GM18868 (cell line): ENCODE measurements at regions not wholly inside any gene's neighbourhood (a gene's known extent, or its start where the extent isn't known, plus 50 kb on each side); places are given as distances from the start of the nearest gene placed in this dataset.

Experiments used
- ATAC-seq: cut with Tn5 transposase; IDR thresholded peaks from one replicate; pipeline ENCODE4 v1.9.1; 2021; ENCODE audit warnings: mild to moderate bottlenecking, moderate library complexity; ENCODE audit not compliant: unreplicated experiment

GRCh38 chr13:105658431-105658830 lies 877.0 kb downstream of the EFNB2 start:
- ATAC-seq = no peak

GRCh38 chr13:105655046-105655445 lies 880.4 kb downstream of the EFNB2 start:
- no peak for ATAC-seq

- ATAC-seq = no peak
These were observed 891.5 kb downstream of the EFNB2 start for GRCh38 chr13:105643966-105644365.

DNA sequence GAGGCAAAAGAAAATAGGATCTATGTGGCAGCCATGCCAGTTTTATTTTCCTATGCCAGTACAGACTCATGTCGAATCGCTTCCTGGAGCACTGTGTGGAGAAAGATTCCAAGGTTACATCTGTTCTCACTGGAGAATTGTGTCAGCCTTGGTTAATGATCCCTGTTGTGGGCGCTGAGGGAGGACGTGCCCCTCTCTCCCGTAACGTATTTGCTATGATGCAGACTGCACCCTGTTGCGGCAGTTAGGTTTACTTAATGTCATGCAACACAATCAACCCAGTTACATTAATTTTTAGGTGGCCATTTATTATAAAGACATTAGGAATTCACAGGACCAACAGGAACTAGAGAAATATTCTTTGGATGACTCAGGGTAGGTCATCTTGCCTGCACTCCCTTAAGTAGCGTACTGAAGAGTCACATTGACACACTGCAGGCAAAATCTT lies 892.9 kb downstream of the EFNB2 start:
- no peak for ATAC-seq

- ATAC-seq = no peak
These were observed 894.3 kb downstream of the EFNB2 start for GRCh38 chr13:105641121-105641520.

DNA sequence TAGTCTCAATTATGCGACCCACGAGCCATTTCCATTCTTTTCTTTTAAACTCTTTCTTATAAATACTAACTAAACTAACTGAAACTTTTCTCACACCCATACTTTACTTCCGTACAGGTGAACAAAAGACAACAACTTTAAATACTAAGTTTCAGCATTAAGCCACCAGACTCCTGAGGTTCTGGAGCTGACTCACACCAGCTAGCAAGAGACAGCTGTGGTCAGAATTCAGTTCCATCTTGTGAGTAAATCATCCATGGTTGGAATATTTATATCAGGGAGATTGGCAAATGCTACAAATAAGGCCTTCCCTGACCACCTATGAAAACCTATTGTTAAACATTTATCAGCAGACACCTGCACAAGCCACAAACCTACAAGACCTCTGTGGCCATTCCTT lies 897.0 kb downstream of the EFNB2 start:
- ATAC-seq = no peak

GRCh38 chr13:105634059-105634458 lies 901.4 kb downstream of the EFNB2 start:
- ATAC-seq = no peak

DNA sequence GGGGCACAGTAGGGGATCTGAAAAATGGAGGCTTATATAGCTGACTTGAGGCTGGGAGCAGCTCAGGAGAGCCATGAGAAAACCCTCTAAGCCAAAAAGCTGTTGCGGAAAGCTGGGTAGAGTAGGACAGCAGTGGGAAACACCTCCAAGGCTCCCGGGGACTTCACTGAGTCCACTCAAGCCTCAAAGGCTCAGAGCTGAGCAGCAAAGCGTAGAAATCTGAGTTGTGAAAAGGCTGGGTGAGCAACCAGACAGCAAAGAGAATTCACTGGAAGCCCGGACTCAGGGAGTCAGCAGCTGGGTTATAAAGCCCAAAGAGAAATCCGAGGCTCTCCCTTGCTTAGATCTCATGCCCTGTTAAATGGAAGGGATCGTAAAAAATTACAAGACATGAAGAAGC lies 905.0 kb downstream of the EFNB2 start:
- no peak for ATAC-seq

DNA sequence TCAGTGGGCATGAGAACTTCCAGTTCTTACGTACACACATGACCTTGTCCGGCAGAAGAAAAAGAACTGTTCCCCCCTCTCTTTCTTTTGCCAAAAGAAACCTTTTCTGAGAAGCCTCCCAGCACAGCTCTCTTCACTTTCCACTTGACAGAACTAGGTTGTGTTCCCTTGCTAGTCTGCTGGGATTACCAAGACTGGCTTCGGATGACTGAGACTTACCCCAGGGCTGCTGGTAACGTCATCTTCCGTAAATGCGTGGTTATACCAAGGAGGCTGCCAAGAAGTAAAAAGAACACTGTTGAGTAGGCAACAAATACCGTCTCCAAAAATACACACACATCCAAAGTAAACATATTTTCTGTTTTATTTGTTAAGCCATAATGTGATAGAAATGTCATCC lies 908.2 kb downstream of the EFNB2 start:
- no peak for ATAC-seq

GRCh38 chr13:105625691-105626090 lies 909.8 kb downstream of the EFNB2 start:
- no peak for ATAC-seq

DNA sequence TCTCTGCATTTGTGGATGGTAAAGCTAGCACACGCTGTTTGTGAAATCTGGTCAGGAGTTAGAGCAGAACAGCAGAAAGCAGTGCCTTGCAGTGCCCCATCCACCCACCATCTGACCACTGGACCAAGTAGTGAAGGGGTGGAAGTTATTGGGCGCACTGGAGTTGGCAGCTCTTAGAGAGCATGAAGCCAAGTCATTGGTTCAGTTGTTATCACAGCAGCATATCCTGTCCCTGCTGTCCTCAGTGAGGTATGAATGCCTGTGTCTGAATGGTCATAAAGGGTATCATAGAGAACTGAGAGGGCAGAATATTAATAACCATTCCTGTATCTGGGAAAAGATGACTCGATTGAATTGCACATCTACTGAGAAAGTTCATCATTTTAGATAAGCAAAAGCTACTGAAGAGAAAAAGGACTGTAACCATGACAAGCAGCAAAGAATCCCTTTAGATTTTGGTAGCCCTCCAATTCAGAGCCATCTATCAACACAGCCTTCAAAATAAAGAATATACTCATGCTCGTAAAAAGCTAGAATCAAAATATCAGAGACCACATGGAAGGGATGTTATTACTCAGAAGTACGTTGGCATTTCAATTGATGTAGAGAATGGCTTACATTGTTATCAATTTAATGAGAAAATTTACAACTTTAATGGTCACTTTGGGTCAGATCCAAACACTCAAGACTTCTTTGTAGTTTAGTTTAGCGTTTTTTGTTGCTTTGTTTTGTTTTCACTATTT lies 919.0 kb downstream of the EFNB2 start:
- no peak for ATAC-seq

- ATAC-seq = no peak
These were observed 922.9 kb downstream of the EFNB2 start for GRCh38 chr13:105612541-105612940.

DNA sequence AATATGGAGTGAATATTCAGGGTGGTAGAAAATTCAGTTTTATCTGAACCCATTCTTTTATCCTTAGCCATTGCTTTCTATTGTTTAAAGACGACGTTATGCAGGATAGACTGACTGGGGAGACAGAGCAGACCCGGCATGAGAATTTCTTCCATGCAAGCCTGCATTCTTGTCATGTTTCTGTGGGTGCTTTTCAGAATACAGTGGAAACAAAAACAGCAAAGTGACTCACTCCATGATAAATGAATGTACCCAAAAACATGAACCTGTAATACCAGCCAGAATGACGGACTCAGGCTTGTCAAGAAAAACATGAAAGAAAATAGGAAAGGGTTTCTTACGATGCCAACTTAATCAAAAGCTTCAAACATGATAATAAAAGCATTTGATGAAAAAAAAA lies 924.0 kb downstream of the EFNB2 start:
- ATAC-seq = no peak

GRCh38 chr13:105608104-105608503 lies 927.4 kb downstream of the EFNB2 start:
- ATAC-seq = no peak

- ATAC-seq = no peak
These were observed 928.0 kb downstream of the EFNB2 start for GRCh38 chr13:105607426-105607825.

- no peak for ATAC-seq
These were observed 928.4 kb downstream of the EFNB2 start for GRCh38 chr13:105607016-105607415.

DNA sequence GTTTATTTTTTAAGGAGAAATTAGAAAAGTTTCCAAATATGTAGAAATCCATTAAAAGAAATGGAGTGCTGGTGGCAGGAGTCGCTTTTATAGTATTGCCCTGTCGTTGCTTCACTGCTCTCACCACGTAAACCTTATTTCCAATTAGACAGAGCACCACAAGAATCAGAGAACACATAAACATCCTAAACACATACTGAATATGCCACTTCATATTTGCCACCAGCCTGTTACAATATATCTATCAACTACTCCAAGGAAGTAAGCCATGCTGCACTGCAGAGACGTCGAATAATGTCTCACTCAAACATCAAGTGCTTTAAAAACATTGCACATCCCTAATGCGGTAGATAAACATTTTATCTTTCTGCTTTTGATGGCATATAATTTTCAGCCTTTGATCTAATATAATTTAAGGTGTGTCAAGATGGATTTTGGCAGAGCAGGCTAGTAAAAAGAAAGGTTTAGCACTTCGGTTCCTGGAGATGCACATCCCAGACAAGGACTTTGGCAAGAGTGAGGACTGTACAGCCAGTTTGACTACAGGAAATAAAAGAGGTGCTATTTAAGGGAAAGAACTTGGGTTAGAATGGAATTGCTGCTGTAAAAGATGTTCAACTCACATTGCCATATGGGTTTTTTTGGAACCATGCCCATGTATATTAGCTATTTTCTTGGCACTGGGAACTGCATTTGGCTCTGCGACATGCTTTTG lies 932.3 kb downstream of the EFNB2 start:
- no peak for ATAC-seq

DNA sequence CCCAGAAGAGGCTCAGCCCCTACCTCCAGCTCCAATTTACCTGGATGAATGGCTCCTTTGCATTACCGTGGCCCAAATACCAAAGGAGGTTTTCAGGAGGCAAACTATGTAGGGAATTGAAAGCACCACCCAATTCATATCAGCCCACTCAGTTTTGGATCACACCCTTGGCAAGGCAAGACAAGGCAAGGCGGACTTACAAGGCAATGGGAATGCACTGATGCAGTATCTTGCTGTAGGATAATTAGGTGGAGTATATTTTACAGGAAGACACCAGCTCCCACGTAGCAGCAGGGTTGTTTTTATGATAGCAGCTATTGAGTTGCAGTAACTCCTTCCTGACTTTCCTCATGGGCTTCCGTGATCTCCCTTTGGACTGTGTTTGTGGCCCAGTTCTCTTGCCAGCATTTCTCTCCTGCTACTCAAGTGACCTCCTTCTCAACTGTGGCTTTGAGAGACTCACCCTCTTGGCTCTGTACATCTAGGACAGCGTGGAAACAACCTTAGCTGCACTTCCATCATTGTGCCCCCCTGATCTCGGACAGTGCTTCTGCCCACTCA lies 935.9 kb downstream of the EFNB2 start:
- ATAC-seq = no peak

GRCh38 chr13:105598529-105598928 lies 936.9 kb downstream of the EFNB2 start:
- ATAC-seq = no peak

GRCh38 chr13:105597573-105597972 lies 937.9 kb downstream of the EFNB2 start:
- ATAC-seq = no peak

GRCh38 chr13:105595471-105595870 lies 940.0 kb downstream of the EFNB2 start:
- no peak for ATAC-seq

DNA sequence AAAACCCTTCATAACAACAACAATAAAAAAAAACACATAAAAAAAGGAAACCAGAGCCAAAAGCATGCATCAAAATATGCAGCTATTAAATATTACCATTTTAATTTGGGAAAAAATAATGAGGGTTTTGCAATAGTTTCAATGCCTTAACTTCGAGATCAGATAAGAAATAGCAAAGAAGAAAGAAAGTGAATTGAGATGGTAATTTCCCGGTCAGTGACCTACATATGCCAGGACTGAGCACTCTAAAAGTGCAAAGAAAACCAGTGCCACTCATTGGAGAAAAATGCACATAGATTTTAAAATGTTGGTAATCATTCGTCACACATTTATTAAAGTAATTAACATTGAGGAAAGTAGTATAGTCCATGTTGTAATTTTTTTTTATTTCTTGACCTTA lies 944.2 kb downstream of the EFNB2 start:
- no peak for ATAC-seq
